NCI-H2196 treated with DMSO at 0.1 percent for 48 hours (cell line): ENCODE measurements at regions not wholly inside any gene's neighbourhood (a gene's known extent, or its start where the extent isn't known, plus 50 kb on each side); places are given as distances from the start of the nearest gene placed in this dataset.
A peak's percentile ranks its signal among the peaks of the same experiment; 100 is the strongest.
"Not testable (repeated sequence)": the region's sequence is repeated elsewhere in the genome, so short reads cannot be mapped to it uniquely, and the experiment has no call there.

Experiments
- DNase-seq: peaks from one replicate; lab custom pipeline; 2025; ENCODE audit not compliant: unreplicated experiment; lab: John Stamatoyannopoulos, UW

DNA sequence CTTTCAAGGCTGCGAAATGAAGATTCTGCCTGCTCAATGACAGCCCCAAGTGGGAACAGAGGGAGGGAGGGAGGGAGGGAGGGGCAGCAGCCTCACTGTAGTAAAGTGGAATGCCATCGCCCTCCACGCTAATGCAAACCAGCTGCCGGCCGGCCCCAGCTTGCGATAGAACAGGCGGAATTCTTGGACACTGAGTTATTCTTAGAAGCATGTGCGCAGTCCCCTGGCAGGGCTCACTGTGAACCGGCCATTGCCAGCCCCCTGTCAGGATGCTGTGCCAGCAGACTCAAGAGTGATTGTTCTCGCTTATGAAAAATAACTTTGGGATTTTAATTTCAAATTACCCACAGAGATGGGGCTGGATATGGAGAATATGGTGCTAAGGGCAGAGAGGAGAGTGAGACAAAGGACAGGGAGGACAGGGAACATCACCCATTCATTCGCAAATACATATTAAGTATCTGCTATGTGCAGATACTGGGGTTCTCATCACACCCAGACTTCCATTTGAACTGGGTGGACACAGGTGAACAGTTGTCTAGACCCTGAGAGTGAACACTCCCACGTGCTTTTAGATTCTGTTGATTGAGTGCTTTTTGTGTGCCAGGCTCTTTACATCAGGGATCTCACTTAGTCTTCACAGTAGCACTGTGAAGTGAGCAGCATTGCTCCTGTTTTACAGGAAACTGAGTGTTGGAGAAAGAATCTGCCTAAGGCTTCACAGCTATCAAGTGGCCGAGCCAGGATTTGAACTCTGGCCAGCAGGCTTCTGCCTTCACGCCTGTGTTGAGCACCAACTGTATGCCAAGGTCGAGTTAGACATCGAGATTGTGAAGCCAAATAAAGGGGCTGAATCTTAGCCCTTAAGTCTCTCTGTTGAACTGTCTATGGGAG is 192.9 kb downstream of the C12orf75 start:
- DNase-seq = no peak

DNA sequence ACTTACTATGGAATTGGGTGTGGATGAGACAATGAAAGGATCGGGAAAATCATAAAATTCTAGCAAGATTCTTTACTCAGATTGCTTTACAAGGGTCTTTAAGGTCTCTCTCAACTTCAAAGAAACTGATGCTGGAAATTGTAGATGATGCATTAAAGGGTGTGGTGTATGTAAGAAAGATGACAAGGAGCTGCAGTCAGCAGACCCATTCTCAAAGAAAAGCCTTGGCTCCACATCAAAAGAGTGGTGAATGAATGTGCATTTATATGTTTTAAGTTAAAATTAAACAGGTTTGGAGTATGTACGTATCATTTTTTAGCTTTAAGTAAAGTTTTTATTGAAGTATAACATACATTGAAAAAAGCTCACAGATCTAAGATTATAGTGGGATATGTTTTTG is 194.5 kb downstream of the C12orf75 start:
- DNase-seq = no peak

DNA sequence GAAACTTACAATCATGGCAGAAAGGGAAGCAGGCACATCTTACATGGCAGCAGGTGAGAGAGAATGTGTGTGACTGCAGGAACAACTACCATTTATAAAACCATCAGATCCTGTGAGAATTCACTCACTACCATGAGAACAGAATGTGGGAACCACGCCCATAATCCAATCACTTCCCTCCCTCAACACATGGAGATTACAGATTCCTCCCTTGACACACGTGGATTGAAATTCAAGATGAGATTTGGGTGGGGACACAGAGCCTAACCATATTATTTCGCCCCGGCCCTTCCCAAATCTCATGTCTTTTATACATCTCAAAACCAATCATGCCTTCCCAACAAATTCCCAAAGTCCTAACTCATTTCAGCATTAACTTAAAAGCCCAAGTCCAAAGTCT is 203.6 kb downstream of the C12orf75 start:
- no peak for DNase-seq

DNA sequence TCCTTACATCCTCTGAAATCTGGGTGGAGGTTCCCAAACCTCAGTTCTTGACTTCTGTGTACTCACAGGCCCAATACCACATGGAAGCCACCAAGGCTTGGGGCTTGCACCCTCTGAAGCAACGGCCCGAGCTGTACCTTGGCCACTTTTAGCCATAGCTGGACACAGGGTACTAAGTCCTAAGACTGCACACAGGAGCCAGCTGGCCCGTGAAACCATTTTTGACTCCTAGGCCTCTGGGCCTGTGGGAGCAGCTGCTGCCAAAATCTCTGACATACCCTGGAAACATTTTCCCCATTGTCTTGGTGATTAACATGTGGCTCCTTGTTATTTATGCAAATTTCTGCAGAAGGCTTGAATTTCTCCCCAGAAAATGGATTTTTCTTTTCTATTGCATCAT is 204.5 kb downstream of the C12orf75 start:
- not testable (repeated sequence) for DNase-seq

DNA sequence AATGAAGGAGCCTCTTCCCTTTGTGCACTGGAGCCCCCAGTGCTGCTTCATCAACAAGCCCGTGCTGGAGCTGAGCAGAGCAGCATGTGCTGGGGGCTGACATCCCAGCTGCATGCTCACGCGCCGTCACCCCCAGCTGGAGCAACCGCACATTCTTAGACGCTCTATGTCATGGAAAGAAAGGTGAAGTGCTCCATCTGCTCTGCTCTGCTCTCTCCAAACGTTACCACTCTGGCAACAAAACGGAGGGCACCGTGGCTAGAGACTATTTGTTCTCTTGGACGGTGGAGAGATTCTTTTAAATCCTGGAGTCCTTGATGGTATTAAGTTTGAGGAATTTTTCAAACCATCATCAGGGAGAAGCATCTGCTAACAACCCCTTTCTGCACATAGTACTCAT is 208.4 kb downstream of the C12orf75 start:
- DNase-seq = no peak

DNA sequence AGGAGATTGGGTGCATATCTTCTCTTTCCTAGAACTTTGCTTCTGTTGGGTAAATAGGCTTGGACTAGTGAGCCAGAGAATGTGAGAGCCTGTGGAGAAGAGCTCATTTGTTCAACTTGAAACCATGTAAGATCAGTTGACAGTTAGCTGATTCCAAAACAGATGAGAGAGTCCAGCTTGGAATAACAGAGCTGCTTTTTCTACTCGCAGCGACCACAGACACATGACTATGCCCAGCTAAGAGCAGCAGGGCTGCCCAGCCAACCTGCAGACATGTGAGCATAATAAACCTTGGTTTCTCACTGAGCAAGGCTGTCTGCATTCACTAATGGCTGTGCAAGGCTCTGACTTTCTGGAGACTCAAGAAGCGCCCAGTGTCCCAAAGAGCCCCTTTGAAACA is 209.2 kb downstream of the C12orf75 start:
- no peak for DNase-seq

DNA sequence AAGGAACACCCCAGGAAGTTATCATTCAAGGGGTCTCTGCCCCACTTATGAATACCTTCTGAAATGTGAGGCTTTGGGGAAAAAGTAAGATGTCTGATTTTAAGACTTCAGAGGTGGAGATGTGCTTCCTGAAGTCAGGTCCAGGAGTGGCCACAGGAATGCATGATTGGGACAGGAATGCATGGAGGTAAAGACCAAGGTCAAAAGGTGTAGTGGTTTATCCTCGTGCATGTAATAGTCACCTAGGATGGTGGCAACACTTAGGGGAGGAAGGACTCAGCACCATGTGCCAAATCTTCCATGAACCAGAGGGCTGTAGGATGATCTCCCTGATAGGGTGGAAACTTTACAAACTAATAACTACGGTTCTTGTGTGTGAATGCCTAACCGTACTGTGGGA is 217.3 kb downstream of the C12orf75 start:
- DNase-seq = no peak

DNA sequence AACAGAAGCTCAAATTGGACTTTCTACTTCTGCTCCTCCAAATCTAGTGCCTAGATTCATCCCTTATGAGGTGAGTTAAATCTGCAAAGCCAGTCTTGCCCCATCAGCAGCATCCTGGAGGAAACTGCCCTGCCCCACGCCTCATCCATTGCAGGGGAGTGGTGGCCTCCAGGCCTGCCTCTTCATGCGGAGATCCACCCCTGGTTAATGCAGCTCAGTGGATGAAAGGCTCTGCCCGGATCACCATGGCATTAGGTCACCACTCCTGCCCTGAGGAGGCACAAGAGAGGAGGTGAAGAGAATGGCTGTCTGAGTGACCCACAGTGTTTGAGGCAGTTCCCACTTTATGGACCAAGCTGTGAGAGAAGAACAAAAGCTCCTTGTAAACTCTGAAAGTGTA is 218.1 kb downstream of the C12orf75 start:
- no peak for DNase-seq

DNA sequence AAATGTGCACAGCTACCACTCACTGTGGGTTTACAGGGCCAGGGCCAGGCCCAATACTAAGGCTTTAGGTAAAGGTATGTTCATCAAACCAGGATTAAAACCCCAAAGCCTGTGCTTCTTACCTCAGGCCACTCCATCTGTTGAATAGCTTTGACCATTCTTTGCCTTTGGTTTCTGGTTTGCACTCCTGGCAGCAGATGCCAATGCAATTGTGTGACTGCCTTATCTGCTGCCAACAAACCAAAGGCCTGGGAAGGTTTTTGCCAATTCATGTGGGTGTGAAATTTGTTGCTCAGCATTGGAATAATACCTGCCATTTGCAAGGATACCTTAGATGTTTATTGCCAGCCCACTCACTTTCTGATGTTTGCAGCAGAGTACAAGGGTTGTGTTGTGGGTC is 221.6 kb downstream of the C12orf75 start:
- DNase-seq = no peak

DNA sequence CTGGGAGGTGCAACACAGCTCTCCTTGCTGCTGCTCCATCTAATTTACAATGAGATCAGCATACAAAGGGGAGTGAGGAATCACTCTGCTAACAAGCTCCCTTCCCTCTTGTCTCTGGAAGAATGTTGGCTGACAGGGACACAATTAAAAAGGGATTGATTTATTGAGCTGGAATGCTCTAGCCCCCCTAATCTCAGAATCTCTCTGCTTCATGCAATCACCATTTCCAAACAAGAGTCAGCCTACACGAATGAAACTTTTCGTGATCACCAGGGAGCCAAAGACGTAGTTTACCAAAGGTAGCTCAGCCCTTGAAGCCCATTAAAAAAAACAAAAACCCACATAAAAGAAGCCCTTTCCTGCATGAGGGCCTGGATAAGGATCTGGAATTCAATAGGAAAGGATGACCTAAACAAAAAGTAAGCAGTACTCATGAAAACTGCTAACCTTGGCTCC is 223.8 kb downstream of the C12orf75 start:
- no peak for DNase-seq

DNA sequence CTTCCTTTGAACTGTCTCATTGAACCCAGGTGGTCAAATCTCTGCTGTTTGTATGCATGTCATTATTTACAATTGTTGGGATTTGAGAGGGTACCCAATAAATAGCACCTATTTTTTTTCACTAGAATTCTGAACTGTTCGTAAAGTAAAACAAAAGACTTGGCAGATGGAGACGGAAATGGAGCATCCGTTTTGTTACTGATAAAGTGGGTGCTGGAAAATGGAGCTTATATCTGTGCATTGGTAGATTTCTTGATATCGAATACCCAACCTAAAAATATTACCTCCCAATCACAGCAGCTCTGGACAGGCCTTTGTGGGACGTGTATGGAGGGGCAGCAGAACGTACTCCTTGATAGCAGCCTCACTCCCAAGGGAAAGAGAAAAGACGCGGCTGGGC is 224.4 kb downstream of the C12orf75 start:
- no peak for DNase-seq

DNA sequence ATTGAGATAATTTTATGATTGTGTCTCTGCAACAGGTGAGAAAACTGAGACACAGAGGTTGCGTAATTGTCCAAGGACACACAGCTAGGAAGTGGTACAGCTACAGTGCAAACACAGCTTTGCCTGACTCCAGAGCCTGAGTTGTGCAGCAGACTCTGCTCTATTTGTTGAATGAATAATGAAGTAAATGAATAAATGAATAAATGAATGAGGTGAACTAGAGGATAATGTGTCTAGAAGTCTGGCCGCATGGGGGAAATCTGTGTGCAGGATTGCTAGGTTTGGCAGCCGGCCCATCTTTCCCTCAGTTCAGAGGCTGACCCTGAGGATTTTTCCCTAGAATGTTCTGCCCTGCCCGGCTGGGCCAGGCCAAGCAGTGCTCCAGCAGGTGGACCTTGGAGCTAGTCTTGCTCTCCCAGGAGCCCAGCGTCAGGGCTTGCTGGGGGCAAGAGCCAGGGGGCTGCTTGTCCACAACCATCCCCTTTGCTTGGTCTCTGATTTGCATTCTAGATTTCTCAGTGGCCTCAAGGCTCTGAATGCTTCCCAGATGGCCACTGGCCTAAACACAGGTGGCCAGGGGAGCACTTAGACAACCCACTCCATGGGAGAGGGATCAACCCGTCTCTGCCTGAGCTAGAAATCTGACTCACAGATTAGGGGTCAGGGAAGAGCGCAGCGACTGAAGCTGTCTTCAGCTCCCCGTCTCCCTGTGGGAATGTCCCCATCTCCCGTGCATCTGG is 225.2 kb downstream of the C12orf75 start:
- DNase-seq = no peak

DNA sequence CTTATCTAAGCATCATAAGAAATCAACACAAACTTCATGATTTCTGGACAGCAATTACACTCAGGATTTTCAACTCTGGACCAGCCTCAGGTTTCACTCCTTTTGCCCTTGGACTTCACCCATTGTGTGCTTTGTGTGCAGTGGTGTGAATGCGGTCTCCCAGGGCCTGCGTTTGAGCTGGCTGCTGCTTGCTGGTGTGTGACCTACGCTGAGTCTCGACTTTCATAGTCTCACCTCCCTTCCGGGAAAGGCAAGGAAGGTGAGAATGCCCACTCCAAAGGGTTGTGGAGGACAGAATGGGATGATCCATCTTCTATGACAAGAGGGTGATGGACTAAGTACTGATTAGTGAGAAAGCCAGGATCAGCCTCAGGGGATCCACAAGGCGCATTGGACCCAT is 228.8 kb downstream of the C12orf75 start:
- no peak for DNase-seq

DNA sequence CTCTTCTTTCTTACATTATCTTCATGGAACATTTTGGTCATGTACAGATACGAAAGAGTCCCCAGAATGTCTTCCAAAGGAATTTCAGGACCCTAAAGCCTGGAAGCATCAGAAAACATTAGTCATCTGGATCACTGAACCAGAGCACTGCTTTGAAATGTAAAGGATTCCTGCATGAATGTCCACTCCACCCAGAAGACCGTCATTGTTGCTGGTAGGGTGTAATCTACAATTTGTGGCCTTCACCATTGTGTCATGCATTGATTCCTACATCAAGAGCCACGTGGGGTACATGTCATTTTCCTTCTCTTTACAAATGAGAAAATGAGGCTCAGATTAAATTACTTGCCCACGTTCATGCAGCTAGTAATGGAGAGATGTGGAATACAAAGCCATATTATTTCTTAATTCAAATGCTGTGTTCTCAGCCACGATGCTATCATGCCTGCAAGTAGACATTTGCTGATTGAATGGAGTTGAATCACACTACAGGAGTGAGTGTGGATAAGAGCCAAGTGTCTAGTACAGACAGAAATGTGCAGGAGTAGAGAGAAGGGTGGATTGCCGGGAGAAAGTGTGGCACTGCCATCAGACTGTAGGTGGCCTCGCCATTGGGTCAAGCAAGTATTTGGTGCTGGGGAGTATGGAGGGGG is 231.2 kb downstream of the C12orf75 start:
- DNase-seq = peak; percentile 57

DNA sequence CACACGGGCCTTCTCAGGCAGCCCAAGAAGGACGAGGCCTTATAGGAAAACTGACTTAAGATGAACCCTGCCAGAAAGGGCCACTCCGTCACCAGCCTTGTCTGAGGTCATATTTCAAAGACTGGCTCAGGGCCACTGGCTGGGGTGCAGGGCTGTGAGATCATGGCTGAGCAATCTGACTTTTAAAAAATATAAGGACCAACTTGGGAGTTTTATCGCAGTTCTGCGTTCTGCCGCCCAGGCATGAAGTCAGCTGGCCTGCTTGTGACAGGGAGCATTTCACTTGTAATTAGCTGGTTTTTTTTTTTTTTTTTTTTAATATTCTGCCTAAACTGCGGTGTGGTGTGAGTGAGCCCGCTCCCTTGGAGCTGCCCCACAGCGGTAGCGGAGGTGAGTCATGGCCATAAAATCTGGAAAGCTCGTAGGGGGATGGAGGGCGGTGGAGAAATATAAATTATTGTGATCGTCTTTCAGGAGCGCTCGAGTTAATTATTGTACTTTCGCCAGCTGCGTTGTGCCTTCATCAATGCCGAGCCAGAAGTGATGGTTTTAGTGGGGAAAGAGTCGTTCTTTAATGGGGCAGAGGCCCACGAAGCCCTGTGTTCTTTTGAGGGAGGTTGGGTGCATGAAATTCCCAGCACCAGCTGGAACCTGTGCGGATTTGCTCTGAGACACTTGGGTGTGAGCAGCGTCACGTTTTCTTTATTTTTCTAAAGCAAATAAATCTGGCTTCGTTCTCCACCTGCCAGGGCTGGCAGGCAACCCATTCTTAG is 231.9 kb downstream of the C12orf75 start:
- peak; percentile 61 for DNase-seq

DNA sequence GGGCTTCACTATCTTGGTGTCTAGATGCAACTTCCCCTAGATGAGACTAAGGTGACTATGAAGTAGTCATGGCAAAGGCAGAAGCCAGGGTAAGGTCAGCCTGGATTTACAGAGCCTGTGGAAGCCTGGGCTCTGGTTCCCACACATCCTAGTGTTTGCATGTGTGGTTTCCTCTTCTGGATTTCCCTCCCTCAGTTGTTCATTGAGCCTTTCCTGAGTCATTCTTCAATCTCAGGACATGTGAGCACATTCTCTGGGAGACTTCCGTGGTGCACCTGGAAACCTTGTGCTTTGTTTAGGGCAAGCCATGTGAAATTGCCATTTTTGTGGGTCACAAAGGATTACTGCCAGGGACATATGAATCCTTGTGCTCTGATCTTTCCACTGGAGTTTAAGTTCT is 236.6 kb downstream of the C12orf75 start:
- DNase-seq = no peak

DNA sequence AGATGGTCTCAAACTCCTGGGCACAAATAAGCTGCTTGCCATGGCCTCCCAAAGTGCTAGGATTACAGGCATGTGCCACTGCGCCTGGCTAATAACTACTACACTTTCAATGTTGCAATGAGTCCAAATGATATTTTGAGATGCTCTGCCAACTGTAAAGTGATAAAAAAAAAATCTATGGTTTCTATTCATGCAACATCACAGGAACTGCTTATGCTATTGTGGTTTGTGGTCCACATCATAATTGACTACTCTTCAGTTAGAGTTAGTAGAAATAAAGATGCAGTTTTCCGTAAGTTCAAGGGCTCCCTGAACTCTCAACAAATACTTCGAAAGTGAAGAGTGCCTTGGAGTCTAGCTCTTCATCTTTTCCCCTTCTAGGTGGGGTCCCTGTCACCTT is 239.4 kb downstream of the C12orf75 start:
- DNase-seq = no peak

DNA sequence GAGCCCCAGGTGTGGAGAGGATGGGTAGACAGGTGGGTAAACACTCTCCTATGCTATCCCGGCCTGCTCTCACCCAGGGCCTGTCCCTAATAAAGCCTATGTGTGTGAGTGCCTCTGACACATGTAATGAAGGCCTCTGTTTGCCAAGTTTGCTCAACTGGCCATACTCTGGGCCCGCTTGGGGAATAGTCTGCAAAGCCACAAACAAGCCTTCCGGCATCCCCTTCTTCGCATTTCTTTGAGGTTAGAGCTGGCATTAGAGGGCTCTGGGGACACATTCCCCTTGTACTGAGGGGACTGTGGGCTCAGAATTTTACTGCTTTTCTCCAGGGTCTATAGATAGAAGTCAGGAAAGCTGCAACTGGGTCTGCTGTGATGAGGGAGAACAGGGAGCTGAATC is 240.5 kb downstream of the C12orf75 start:
- no peak for DNase-seq

DNA sequence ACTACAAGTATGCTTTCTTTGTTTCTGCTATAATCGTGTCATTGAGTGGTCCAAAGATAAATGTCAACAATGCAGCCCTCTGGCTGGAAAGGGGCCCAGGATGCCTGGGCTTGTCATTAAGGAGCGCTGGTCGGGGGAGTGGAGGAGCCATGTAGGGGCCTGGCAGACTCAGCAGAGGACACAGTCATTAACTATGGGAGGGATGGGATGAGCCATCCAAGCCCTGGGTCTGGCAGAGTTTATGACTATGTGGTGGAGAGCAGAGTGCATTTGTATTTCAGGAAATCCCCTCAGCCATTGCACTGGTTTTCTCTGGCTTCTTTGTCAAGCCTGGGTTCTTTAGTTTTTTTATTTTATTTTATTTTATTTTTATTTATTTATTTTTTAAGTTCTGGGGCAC is 243.1 kb downstream of the C12orf75 start:
- DNase-seq = no peak

DNA sequence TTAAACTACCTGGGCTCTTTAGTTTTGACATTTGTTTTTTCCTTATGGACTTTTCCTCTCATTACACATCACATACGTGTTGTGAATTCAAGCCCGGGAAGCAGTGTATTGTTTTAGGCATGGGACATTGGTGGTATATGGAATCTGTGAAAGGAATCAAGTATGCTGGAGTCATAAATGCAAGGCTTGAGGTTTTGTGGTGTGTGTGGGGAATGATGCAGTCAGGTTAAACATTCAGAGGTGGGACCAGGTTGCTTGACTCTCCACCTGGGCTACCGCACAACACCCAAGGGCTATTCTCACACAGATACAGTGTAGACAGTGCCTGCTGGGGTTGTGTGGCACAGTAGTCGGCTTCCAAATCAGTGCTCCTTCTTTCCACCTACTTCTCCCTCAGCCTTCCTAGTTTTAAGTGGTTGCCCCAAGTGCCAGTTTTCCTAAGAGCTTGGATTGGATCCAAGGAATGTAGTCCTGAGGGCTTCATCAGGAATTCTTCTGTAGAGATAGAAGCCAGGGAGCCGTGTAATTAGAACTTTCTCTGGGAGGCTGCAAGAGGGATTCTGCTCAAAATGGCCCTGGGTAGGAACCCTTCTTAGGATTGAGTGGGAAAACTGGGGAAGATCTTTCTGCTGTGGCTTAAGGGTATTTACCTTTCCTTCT is 243.7 kb downstream of the C12orf75 start:
- no peak for DNase-seq

DNA sequence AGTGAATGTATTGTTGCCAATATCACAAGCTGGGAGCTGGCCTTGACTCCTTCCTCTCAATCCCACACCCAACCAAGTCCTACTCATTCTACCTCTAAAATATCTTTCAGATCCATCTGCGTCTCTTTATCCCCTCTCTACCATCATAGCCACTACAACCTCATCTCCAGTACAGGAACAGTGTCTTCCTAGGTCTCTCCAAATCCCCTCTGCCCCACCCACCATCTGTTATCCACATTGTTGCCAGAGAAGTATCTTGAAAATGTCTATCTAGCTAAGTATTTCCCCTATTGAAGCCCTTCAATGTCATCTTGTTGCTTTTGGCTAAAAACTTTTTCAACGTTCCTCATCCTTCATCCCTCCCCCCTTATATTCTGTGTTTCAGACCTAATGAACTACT is 244.7 kb downstream of the C12orf75 start:
- no peak for DNase-seq
